SK-N-SH (cell line): ENCODE measurements at regions not wholly inside any gene's neighbourhood (a gene's known extent, or its start where the extent isn't known, plus 50 kb on each side); places are given as distances from the start of the nearest gene placed in this dataset.

Experiments
- CTCF ChIA-PET: fragments of 300-600, 350-600 bp; formaldehyde crosslinking; extraction: SDS; loops from one replicate; lab custom pipeline; 2021; lab: Yijun Ruan, JAX
- POLR2A ChIA-PET: fragments of 350-600 bp; sonication (Branson Sonifier 250); formaldehyde crosslinking; extraction: SDS; loops from one replicate; lab custom pipeline; 2020; ENCODE audit warnings: antibody characterized with exemption, inconsistent platforms; lab: Yijun Ruan, JAX
- DNase-seq: peaks from one replicate; pipeline ENCODE4 v3.0.0; 2012
- H2AFZ ChIP-seq: fragments of 200-600 bp; sonication (generic); 2 replicates; pipeline ENCODE4 v1.8.1; 2016; ENCODE audit warnings: antibody characterized with exemption, mild to moderate bottlenecking, low read depth
- H3F3A ChIP-seq: fragments of 200-600 bp; sonication (generic); replicated peaks from 2 replicates; pipeline ENCODE3; 2016; ENCODE audit warnings: antibody characterized with exemption, mild to moderate bottlenecking; ENCODE audit not compliant: insufficient read depth
- H3K27ac ChIP-seq, 2 experiments: fragments of 200-500 bp in 1 of 2; fragments of 200-600 bp in 1 of 2; sonication (Bioruptor generic) in 1 of 2; sonication (generic), shearing (Covaris generic) in 1 of 2; 2 replicates each; pipeline versions ENCODE4 v1.5.1 to v1.6.1; 2014 to 2016; ENCODE audit warnings: low read depth in 2 of 2, inconsistent platforms in 1 of 2, low read length in 1 of 2, mild to moderate bottlenecking in 1 of 2, mixed read lengths in 1 of 2
- H3K27me3 ChIP-seq: fragments of 200-600 bp; sonication (generic), shearing (Covaris generic); 2 replicates; pipeline ENCODE4 v1.6.1; 2016; ENCODE audit warnings: mixed run types; ENCODE audit not compliant: insufficient read depth
- H3K36me3 ChIP-seq, 2 experiments: fragments of 200-500 bp in 1 of 2; fragments of 200-600 bp in 1 of 2; sonication (Bioruptor generic) in 1 of 2; sonication (generic) in 1 of 2; replicated peaks in 1 of 2; 2 replicates each; pipeline versions ENCODE3 to v1.5.1; 2014 to 2016; ENCODE audit warnings: low read length in 1 of 2, mild to moderate bottlenecking in 1 of 2; ENCODE audit not compliant: insufficient read depth in 2 of 2, control insufficient read depth in 1 of 2
- H3K4me1 ChIP-seq, 2 experiments: fragments of 200-500 bp in 1 of 2; fragments of 200-600 bp in 1 of 2; sonication (Bioruptor generic) in 1 of 2; sonication (generic), shearing (Covaris generic) in 1 of 2; 2 replicates each; pipeline versions ENCODE4 v1.5.1 to v1.6.1; 2014 to 2016; ENCODE audit warnings: low read depth in 1 of 2, low read length in 1 of 2, mixed run types in 1 of 2; ENCODE audit not compliant: insufficient read depth in 2 of 2, control insufficient read depth in 1 of 2
- H3K4me2 ChIP-seq: fragments of 200-600 bp; sonication (generic), shearing (Covaris generic); 2 replicates; pipeline ENCODE4 v1.6.1; 2017; ENCODE audit warnings: mixed run types
- H3K4me3 ChIP-seq, 2 experiments: fragments of 200-500 bp in 1 of 2; fragments of 200-600 bp in 1 of 2; sonication (Bioruptor generic) in 1 of 2; sonication (generic), shearing (Covaris generic) in 1 of 2; 2 replicates each; pipeline versions ENCODE4 v1.5.1 to v1.8.1; 2014 to 2016; ENCODE audit warnings: low read depth in 2 of 2, inconsistent platforms in 1 of 2, low read length in 1 of 2, mild to moderate bottlenecking in 1 of 2, mixed read lengths in 1 of 2, moderate library complexity in 1 of 2
- H3K79me2 ChIP-seq: fragments of 200-600 bp; sonication (generic); 2 replicates; pipeline ENCODE4 v1.8.1; 2017; ENCODE audit warnings: mild to moderate bottlenecking; ENCODE audit not compliant: insufficient read depth
- H3K9ac ChIP-seq: fragments of 200-600 bp; sonication (generic); 2 replicates; pipeline ENCODE4 v1.6.1; 2017; ENCODE audit warnings: mixed run types
- H3K9me2 ChIP-seq: fragments of 200-600 bp; sonication (generic); 2 replicates; pipeline ENCODE4 v1.6.1; 2017; ENCODE audit warnings: mixed run types
- H3K9me3 ChIP-seq: fragments of 200-600 bp; sonication (generic); 2 replicates; pipeline ENCODE4 v1.6.1; 2017; ENCODE audit warnings: mixed run types, mild to moderate bottlenecking, moderate library complexity
- H4K20me1 ChIP-seq: fragments of 200-600 bp; sonication (generic); 2 replicates; pipeline ENCODE4 v1.6.1; 2017; ENCODE audit warnings: mild to moderate bottlenecking, mixed run types; ENCODE audit not compliant: insufficient read depth
- ELF1 ChIP-seq: IDR thresholded peaks from 2 replicates; pipeline ENCODE4 v1.4.0; 2012
- EZH2phosphoT487 ChIP-seq: fragments of 200-600 bp; sonication (generic); IDR thresholded peaks from 2 replicates; pipeline ENCODE4 v1.6.1; 2017; ENCODE audit warnings: low read depth, mixed run types, mild to moderate bottlenecking, antibody characterized with exemption, moderate library complexity, borderline replicate concordance
- FOXM1 ChIP-seq: IDR thresholded peaks from 2 replicates; pipeline ENCODE4 v1.4.0; 2012; ENCODE audit warnings: low read depth, mild to moderate bottlenecking
- GABPA ChIP-seq: IDR thresholded peaks from 2 replicates; pipeline ENCODE4 v1.4.0; 2012; ENCODE audit warnings: low read depth, mild to moderate bottlenecking
- MEF2A ChIP-seq: IDR thresholded peaks from 2 replicates; pipeline ENCODE4 v1.4.0; 2012; ENCODE audit warnings: low read depth, borderline replicate concordance
- MXI1 ChIP-seq: IDR thresholded peaks from 2 replicates; pipeline ENCODE4 v1.6.1; 2012; ENCODE audit warnings: mild to moderate bottlenecking, low read depth, low read length, improper control_type of control experiment
- NFIC ChIP-seq: IDR thresholded peaks from 2 replicates; pipeline ENCODE4 v1.4.0; 2012; ENCODE audit warnings: borderline replicate concordance
- POLR2AphosphoS5 ChIP-seq: IDR thresholded peaks from 2 replicates; pipeline ENCODE4 v1.6.1; 2012; ENCODE audit warnings: low read depth, low read length
- RCOR1 ChIP-seq: fragments of 150-350 bp; IDR thresholded peaks from 2 replicates; pipeline ENCODE4 v1.6.1; 2017; ENCODE audit warnings: antibody characterized with exemption, low read length
- SIN3A ChIP-seq: IDR thresholded peaks from 2 replicates; pipeline ENCODE4 v1.6.1; 2012; ENCODE audit warnings: low read depth, mild to moderate bottlenecking, low read length, moderate library complexity, borderline replicate concordance
- TEAD4 ChIP-seq: IDR thresholded peaks from 2 replicates; pipeline ENCODE4 v1.4.0; 2012; ENCODE audit warnings: mild to moderate bottlenecking, borderline replicate concordance; ENCODE audit not compliant: insufficient read depth
- WGBS: methylation state at CpG from one replicate; pipeline ENCODE4 v1.1.6; 2017; ENCODE audit warnings: low lambda C conversion rate; 5-methylcytosine and 5-hydroxymethylcytosine counted together
- TF ChIP-seq, protein P1 (sequence below): IDR thresholded peaks from 2 replicates; pipeline ENCODE4 v1.4.0; 2012; ENCODE audit warnings: low read depth, borderline replicate concordance
- TF ChIP-seq, protein P2 (sequence below): fragments of 200-600 bp; sonication (generic); IDR thresholded peaks from 2 replicates; pipeline ENCODE4 v1.6.1; 2017; ENCODE audit warnings: antibody characterized with exemption, mild to moderate bottlenecking, moderate library complexity

- Histone ChIP-seq H3K4me2 (no peak overlapping the region), H3K4me1 (no peaks in the 10 kb centered on the region), H4K20me1 (no peaks in the 10 kb centered on the region), H3K27me3 (no peaks in the 10 kb centered on the region), H3K27ac (no peak overlapping the region), H3K9me2 (no peaks in the 10 kb centered on the region), H3K9ac (no peak overlapping the region), H2AFZ (no peak overlapping the region), H3K36me3 (no peaks in the 10 kb centered on the region), H3F3A (no peaks in the 10 kb centered on the region), H3K79me2 (no peaks in the 10 kb centered on the region), H3K9me3 (no peaks in the 10 kb centered on the region), H3K4me3 (no peak overlapping the region)
- no peak for DNase-seq
- TF ChIP-seq MEF2A (no peak), POLR2AphosphoS5 (no peak), NFIC (no peak), MXI1 (no peak)
- whole genome bisulfite sequencing, result 38% methylated on average over 3 of the region's 3 CpGs
- POLR2A ChIA-PET, result no interaction called here
- CTCF ChIA-PET, result interaction anchor here (1.5 kb wide), 1 partner anchor 11 kb away, joined by 3 read pairs; no protein-coding TSS in a partner anchor
These were observed 704.1 kb downstream of the PRELID2 start for GRCh38 chr5:145130996-145131395.

DNA sequence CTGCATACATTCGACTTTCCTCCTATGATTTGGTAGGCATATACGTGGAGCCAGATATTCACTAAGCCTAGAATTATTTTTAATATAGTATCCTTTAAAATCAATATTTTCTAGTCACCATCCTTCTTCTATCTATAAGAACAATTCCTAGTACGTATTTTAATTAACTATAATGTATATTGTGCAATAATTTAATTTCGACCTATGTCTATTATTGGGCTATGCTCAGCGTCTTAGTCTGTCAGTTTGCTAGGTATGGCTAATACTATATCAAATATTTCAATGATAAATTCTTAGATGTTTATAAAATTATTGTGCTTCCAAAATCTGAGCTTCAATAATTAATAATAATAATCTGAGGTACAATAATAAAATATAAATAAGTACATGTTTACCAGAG lies 705.3 kb downstream of the PRELID2 start:
- Histone ChIP-seq H3K9me3 (no peaks in the 10 kb centered on the region), H3K9ac (no peak overlapping the region), H3K4me2 (no peak overlapping the region), H3K27me3 (no peaks in the 10 kb centered on the region), H3K27ac (no peak overlapping the region), H4K20me1 (no peaks in the 10 kb centered on the region), H3K4me1 (no peaks in the 10 kb centered on the region), H3K79me2 (no peaks in the 10 kb centered on the region), H3F3A (no peaks in the 10 kb centered on the region), H3K9me2 (no peaks in the 10 kb centered on the region), H3K36me3 (no peaks in the 10 kb centered on the region), H3K4me3 (no peak overlapping the region), H2AFZ (no peak overlapping the region)
- CTCF ChIA-PET, result no interaction called here
- TF ChIP-seq GABPA, result no peak
- TF ChIP-seq, protein P1, sequence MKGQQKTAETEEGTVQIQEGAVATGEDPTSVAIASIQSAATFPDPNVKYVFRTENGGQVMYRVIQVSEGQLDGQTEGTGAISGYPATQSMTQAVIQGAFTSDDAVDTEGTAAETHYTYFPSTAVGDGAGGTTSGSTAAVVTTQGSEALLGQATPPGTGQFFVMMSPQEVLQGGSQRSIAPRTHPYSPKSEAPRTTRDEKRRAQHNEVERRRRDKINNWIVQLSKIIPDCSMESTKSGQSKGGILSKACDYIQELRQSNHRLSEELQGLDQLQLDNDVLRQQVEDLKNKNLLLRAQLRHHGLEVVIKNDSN, result no peak
- TF ChIP-seq EZH2phosphoT487, result no peak
- TF ChIP-seq RCOR1, result no peak
- TF ChIP-seq, protein P2, sequence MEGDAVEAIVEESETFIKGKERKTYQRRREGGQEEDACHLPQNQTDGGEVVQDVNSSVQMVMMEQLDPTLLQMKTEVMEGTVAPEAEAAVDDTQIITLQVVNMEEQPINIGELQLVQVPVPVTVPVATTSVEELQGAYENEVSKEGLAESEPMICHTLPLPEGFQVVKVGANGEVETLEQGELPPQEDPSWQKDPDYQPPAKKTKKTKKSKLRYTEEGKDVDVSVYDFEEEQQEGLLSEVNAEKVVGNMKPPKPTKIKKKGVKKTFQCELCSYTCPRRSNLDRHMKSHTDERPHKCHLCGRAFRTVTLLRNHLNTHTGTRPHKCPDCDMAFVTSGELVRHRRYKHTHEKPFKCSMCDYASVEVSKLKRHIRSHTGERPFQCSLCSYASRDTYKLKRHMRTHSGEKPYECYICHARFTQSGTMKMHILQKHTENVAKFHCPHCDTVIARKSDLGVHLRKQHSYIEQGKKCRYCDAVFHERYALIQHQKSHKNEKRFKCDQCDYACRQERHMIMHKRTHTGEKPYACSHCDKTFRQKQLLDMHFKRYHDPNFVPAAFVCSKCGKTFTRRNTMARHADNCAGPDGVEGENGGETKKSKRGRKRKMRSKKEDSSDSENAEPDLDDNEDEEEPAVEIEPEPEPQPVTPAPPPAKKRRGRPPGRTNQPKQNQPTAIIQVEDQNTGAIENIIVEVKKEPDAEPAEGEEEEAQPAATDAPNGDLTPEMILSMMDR, result no peak
- no peak for TF ChIP-seq TEAD4
- no peak for TF ChIP-seq POLR2AphosphoS5
- no peak for TF ChIP-seq FOXM1
- no peak for TF ChIP-seq ELF1
- TF ChIP-seq SIN3A, result no peak
- POLR2A ChIA-PET, result no interaction called here
- WGBS, result 35% methylated on average over 5 of the region's 5 CpGs
- no peak for DNase-seq
